Endothelial cell of umbilical vein (primary cell): ENCODE measurements at regions not wholly inside any gene's neighbourhood (a gene's known extent, or its start where the extent isn't known, plus 50 kb on each side); places are given as distances from the start of the nearest gene placed in this dataset.

Experiments used
- BruUV-seq: library from RNA; stranded (reverse); fragments of 400-500 nt; replicated peaks from 2 replicates; lab custom pipeline; 2021; lab: Mats Ljungman, UMichigan
- CTCF ChIA-PET: fragments of 300-600, 350-600 bp; sonication (Branson Sonifier 250); formaldehyde crosslinking; loops from one replicate; lab custom pipeline; 2021; ENCODE audit warnings: antibody characterized with exemption, inconsistent platforms; lab: Charles Lee
- POLR2A ChIA-PET: fragments of 300-600, 350-600 bp; sonication (Branson Sonifier 250); formaldehyde crosslinking; loops from one replicate; lab custom pipeline; 2021; ENCODE audit warnings: antibody characterized with exemption, inconsistent platforms; lab: Charles Lee
- DNase-seq: peaks from one replicate; pipeline ENCODE4 v3.0.0-alpha.2; 2011; ENCODE audit warnings: low read depth, low spot score
- FAIRE-seq: peaks from 2 replicates; lab custom pipeline; 2011; peaks lifted over from hg19 to GRCh38; lab: Jason Lieb, UNC
- H2AFZ ChIP-seq: 2 replicates; pipeline ENCODE4 v1.6.0; 2012; ENCODE audit warnings: low read depth, low read length, control low read depth, inconsistent platforms
- H3K27ac ChIP-seq: 2 replicates; pipeline ENCODE4 v1.5.1; 2011; ENCODE audit warnings: low read depth, mild to moderate bottlenecking, control low read depth, low read length, moderate library complexity; ENCODE audit not compliant: insufficient read depth
- H3K27me3 ChIP-seq, 2 experiments: 2 replicates each; pipeline versions ENCODE4 v1.6.0 to v1.6.1; 2011; ENCODE audit warnings: low read length in 2 of 2, mixed read lengths in 1 of 2; ENCODE audit not compliant: control insufficient read depth in 2 of 2, insufficient read depth in 2 of 2
- H3K36me3 ChIP-seq, 2 experiments: 2 replicates in 1 of 2; 3 replicates in 1 of 2; pipeline ENCODE4 v1.5.1; 2011; ENCODE audit warnings: low read length in 2 of 2, mild to moderate bottlenecking in 1 of 2, moderate library complexity in 1 of 2; ENCODE audit not compliant: control insufficient read depth in 2 of 2, insufficient read depth in 2 of 2; ENCODE audit errors: extremely low read depth in 1 of 2
- H3K4me1 ChIP-seq: 3 replicates; pipeline ENCODE4 v1.5.1; 2011; ENCODE audit warnings: mild to moderate bottlenecking, low read length; ENCODE audit not compliant: control insufficient read depth, insufficient read depth; ENCODE audit errors: extremely low read depth
- H3K4me2 ChIP-seq: 2 replicates; pipeline ENCODE4 v1.6.1; 2011; ENCODE audit warnings: low read length, control low read depth, mixed read lengths; ENCODE audit not compliant: insufficient read depth
- H3K4me3 ChIP-seq, 3 experiments: fragments of 200-600 bp in 1 of 3; sonication (generic), shearing (Covaris generic) in 1 of 3; replicated peaks in 1 of 3; 2 replicates each; pipeline ENCODE4 v1.5.1; 2011 to 2016; ENCODE audit warnings: control low read depth in 3 of 3, low read length in 3 of 3, mild to moderate bottlenecking in 2 of 3, inconsistent platforms in 1 of 3, low read depth in 1 of 3, moderate library complexity in 1 of 3; ENCODE audit not compliant: insufficient read depth in 1 of 3
- H3K79me2 ChIP-seq: 2 replicates; pipeline ENCODE4 v1.6.0; 2012; ENCODE audit warnings: low read length, inconsistent platforms; ENCODE audit not compliant: control insufficient read depth, insufficient read depth
- H3K9ac ChIP-seq: replicated peaks from 2 replicates; pipeline ENCODE3; 2011; ENCODE audit warnings: low read length, control low read depth; ENCODE audit not compliant: insufficient read depth; ENCODE audit errors: extremely low read depth
- H3K9me1 ChIP-seq: replicated peaks from 3 replicates; pipeline ENCODE4 v1.6.0; 2011; ENCODE audit warnings: mild to moderate bottlenecking, low read length; ENCODE audit not compliant: control insufficient read depth, insufficient read depth; ENCODE audit errors: extremely low read depth
- H3K9me3 ChIP-seq: replicated peaks from 2 replicates; pipeline ENCODE4 v1.5.1; 2012; ENCODE audit warnings: low read length, inconsistent platforms; ENCODE audit not compliant: control insufficient read depth, insufficient read depth
- H4K20me1 ChIP-seq: replicated peaks from 2 replicates; pipeline ENCODE3; 2011; ENCODE audit warnings: mild to moderate bottlenecking, low read length; ENCODE audit not compliant: control insufficient read depth, insufficient read depth; ENCODE audit errors: extremely low read depth
- CTCF ChIP-seq, 2 donors: IDR thresholded peaks; 1 replicate in 1 of 2; 2 replicates in 1 of 2; pipeline ENCODE4 v1.5.1; 2011; ENCODE audit warnings: low read length in 2 of 2, mild to moderate bottlenecking in 2 of 2, moderate library complexity in 2 of 2, control low read depth in 1 of 2, inconsistent platforms in 1 of 2, low read depth in 1 of 2; ENCODE audit not compliant: insufficient read depth in 1 of 2; ENCODE audit errors: extremely low read depth in 1 of 2
- EZH2 ChIP-seq: IDR thresholded peaks from 2 replicates; pipeline ENCODE4 v1.6.1; 2012; ENCODE audit warnings: borderline replicate concordance, low read depth, mild to moderate bottlenecking, moderate library complexity, low read length, inconsistent platforms; ENCODE audit not compliant: severe bottlenecking
- FOS ChIP-seq: IDR thresholded peaks from 2 replicates; pipeline ENCODE4 v1.6.1; 2011; ENCODE audit warnings: mild to moderate bottlenecking, low read length, moderate library complexity, borderline replicate concordance; ENCODE audit not compliant: insufficient read depth
- GATA2 ChIP-seq: IDR thresholded peaks from 2 replicates; pipeline ENCODE4 v1.7.0; 2011; ENCODE audit warnings: low read depth, mild to moderate bottlenecking, moderate library complexity, mixed read lengths, low read length; ENCODE audit not compliant: insufficient read length, insufficient read depth
- JUN ChIP-seq: IDR thresholded peaks from 2 replicates; pipeline ENCODE4 v1.6.1; 2011; ENCODE audit warnings: borderline replicate concordance, low read depth; ENCODE audit not compliant: insufficient read length, insufficient read depth
- MAX ChIP-seq: IDR thresholded peaks from 2 replicates; pipeline ENCODE4 v1.6.1; 2011; ENCODE audit not compliant: insufficient read depth, insufficient read length
- MYC ChIP-seq: IDR thresholded peaks from one replicate; pipeline ENCODE4 v1.6.1; 2011; ENCODE audit warnings: mild to moderate bottlenecking, low read depth, low read length
- POLR2A ChIP-seq: IDR thresholded peaks from 2 replicates; pipeline ENCODE4 v1.6.1; 2012; ENCODE audit warnings: low read depth, mild to moderate bottlenecking, control low read depth, low read length
- POLR2AphosphoS5 ChIP-seq: IDR thresholded peaks from 2 replicates; pipeline ENCODE4 v1.6.1; 2012; ENCODE audit warnings: low read depth, mild to moderate bottlenecking, control low read depth, low read length, moderate library complexity; ENCODE audit not compliant: insufficient read depth
- dilution Hi-C: fragments of 300-500 bp; cut with MboI; formaldehyde crosslinking; loops from one replicate; pipeline ENCODE4 v1.15.0; 2019; ENCODE audit warnings: low sequenced_read_pairs; ENCODE audit not compliant: extremely low pct_ligation_motif_present
- intact Hi-C: fragments of 100-400 bp; cut with micrococcal nuclease; formaldehyde crosslinking; loops from one replicate; pipeline ENCODE4 v1.10.0; 2022

- Histone ChIP-seq H3K36me3 (no peaks in the 10 kb centered on the region), H3K79me2 (no peaks in the 10 kb centered on the region), H3K9me3 (no peaks in the 10 kb centered on the region), H3K4me2 (no peak overlapping the region), H3K9ac (no peak overlapping the region), H3K4me3 (no peak overlapping the region), H2AFZ (no peak overlapping the region), H4K20me1 (no peaks in the 10 kb centered on the region), H3K27me3 (no peaks in the 10 kb centered on the region), H3K4me1 (no peaks in the 10 kb centered on the region), H3K9me1 (no peaks in the 10 kb centered on the region), H3K27ac (no peak overlapping the region)
- no peak for TF ChIP-seq FOS
- TF ChIP-seq CTCF (IDR thresholded peaks at IDR 0.05; ENCODE audit: extremely low read depth in 1 of 2, insufficient read depth in 1 of 2, low read depth in 1 of 2, low read length in 2 of 2), result no peak
- no peak for TF ChIP-seq POLR2A
- no peak for TF ChIP-seq MYC
- no peak for TF ChIP-seq MAX
- TF ChIP-seq POLR2AphosphoS5, result no peak
- no peak for TF ChIP-seq GATA2
- no peak for TF ChIP-seq JUN
- no peak for TF ChIP-seq EZH2
- intact Hi-C loops (no loop called here), dilution Hi-C loops (no loop called here)
- FAIRE-seq (no peak), DNase-seq (no peak)
- no TSS peak for BruUV-seq
- ChIA-PET POLR2A (interaction anchor here (0.6 kb wide), 1 partner anchor 624 kb away, joined by 4 read pairs; no protein-coding TSS in a partner anchor), CTCF (no interaction called here)
These were observed 82.7 kb upstream of the RPL10L start for GRCh38 chr14:46734286-46734685.
